ENCODE measurements at regions not wholly inside any gene's neighbourhood (a gene's known extent, or its start where the extent isn't known, plus 50 kb on each side); places are given as distances from the start of the nearest gene placed in this dataset.

DNA sequence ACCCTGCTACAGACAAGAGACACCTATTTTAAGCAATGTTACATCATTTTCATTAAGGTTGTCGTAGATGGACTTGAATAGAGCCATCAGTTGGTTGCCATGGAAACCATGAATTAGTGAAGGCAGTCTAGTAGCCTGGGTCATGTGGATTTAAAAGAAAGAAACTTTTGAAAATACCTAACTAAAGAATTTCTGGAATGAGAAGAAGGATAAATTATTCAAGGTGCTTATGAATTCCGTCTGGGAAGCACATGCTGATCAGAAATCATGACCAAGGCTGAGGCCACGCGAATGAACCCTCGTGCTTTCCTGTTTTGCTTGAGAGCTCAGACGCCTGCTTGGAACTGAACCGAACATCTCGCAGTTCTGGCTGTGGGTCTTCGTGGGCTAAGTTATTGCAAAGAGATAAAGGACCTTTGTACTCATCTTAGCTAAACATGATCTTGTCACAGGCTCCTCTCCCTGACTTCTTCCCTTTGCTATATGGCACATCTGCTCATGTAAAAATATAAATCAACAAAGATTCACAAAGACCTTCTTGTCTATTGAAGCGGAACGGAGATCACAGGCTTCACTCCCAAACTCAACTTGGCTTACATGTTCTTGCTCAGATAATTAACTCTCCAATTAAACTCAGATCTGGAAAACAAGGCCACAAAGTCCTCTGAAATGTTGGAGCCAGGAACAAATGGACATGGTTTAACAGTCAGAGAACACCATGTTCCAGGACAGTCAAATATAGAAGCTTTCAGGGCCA is 140.2 kb downstream of the NUFIP1 start:
- no peak for TF ChIP-seq POLR2AphosphoS5 (IDR thresholded peaks at IDR 0.05; ENCODE audit: low read depth, low read length)
- no peak for TF ChIP-seq POLR2A (IDR thresholded peaks at IDR 0.05; ENCODE audit: low read depth, low read length)
